Chondrocyte (in vitro differentiated cells): ENCODE measurements at regions not wholly inside any gene's neighbourhood (a gene's known extent, or its start where the extent isn't known, plus 50 kb on each side); places are given as distances from the start of the nearest gene placed in this dataset.
"Not testable (repeated sequence)": the region's sequence is repeated elsewhere in the genome, so short reads cannot be mapped to it uniquely, and the experiment has no call there.

Experiments
- DNase-seq: peaks from one replicate; pipeline ENCODE4 v3.0.0; 2021; ENCODE audit warnings: mixed read lengths, low spot score
- H3K27ac Mint-ChIP-seq: one replicate; pipeline ENCODE4 v1.8.0; 2021; ENCODE audit warnings: mild to moderate bottlenecking, moderate library complexity, mixed read lengths; ENCODE audit not compliant: unreplicated experiment
- H3K27me3 Mint-ChIP-seq: 2 replicates; pipeline ENCODE4 v1.8.0; 2021; ENCODE audit warnings: low read depth, mixed read lengths
- H3K36me3 Mint-ChIP-seq: 2 replicates; pipeline ENCODE4 v1.8.0; 2021; ENCODE audit warnings: low read depth, mixed read lengths
- H3K4me1 Mint-ChIP-seq: 2 replicates; pipeline ENCODE4 v1.8.0; 2021; ENCODE audit warnings: low read depth, mild to moderate bottlenecking, mixed read lengths
- H3K4me3 Mint-ChIP-seq: one replicate; pipeline ENCODE4 v1.8.0; 2021; ENCODE audit warnings: mild to moderate bottlenecking, moderate library complexity, mixed read lengths; ENCODE audit not compliant: unreplicated experiment
- H3K9me3 Mint-ChIP-seq: 2 replicates; pipeline ENCODE4 v1.8.0; 2021; ENCODE audit warnings: low read depth, mixed read lengths
- TF ChIP-seq, protein P1 (sequence below): fragments of 200-600 bp; sonication (generic); IDR thresholded peaks from 2 replicates; pipeline ENCODE4 v1.5.0; 2021; ENCODE audit warnings: antibody characterized with exemption, mild to moderate bottlenecking, moderate library complexity

DNA sequence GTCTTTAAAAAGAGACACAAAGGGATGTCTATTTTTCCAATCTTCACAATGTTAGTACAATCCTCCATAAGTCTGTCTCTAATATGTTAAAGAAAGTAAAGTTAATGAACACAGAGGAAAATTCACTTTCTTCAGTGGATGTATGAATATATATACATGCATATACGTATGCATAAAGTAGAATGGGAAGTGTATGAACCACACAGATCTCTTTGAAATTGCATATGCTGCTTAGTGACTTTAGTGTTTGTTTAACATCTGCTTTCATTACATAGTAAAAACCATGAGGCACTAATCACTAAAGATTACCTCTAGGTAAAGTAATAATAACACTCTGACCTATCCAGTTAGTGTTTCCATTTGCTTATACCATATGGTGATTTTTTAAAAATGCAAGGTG, 451.2 kb downstream of the SEMA3D start:
- DNase-seq = no peak
- Mint-ChIP-seq H3K4me1 (peaks cover 9% of the 10 kb centered on the region), H3K36me3 (no peaks in the 10 kb centered on the region), H3K27ac (no peak overlapping the region), H3K27me3 (no peaks in the 10 kb centered on the region), H3K4me3 (no peak overlapping the region), H3K9me3 (peaks cover 9% of the 10 kb centered on the region)
- TF ChIP-seq, protein P1, sequence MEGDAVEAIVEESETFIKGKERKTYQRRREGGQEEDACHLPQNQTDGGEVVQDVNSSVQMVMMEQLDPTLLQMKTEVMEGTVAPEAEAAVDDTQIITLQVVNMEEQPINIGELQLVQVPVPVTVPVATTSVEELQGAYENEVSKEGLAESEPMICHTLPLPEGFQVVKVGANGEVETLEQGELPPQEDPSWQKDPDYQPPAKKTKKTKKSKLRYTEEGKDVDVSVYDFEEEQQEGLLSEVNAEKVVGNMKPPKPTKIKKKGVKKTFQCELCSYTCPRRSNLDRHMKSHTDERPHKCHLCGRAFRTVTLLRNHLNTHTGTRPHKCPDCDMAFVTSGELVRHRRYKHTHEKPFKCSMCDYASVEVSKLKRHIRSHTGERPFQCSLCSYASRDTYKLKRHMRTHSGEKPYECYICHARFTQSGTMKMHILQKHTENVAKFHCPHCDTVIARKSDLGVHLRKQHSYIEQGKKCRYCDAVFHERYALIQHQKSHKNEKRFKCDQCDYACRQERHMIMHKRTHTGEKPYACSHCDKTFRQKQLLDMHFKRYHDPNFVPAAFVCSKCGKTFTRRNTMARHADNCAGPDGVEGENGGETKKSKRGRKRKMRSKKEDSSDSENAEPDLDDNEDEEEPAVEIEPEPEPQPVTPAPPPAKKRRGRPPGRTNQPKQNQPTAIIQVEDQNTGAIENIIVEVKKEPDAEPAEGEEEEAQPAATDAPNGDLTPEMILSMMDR = no peak

DNA sequence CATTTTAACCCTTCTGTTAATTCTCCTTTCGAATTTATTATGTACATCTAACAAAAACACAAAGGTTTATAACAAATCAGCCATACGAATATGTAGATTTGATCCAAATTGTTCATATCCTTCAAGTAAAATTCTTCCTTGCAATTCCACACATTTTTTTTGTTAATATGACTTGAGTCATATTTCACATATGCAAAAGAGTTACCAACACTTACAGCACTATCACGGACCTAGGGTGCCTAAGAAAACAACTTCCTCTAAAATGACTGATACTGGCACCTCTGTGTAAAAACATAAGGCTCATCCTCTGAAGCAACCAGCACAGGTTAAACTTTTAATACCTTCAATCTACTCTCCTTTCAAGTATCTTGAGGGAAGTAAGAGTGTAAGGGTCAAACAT, 451.8 kb downstream of the SEMA3D start:
- TF ChIP-seq, protein P1 = no peak
- Mint-ChIP-seq H3K36me3 (no peaks in the 10 kb centered on the region), H3K27me3 (no peaks in the 10 kb centered on the region), H3K27ac (no peak overlapping the region), H3K9me3 (peaks cover 9% of the 10 kb centered on the region), H3K4me3 (no peak overlapping the region), H3K4me1 (peaks cover 9% of the 10 kb centered on the region)
- no peak for DNase-seq

DNA sequence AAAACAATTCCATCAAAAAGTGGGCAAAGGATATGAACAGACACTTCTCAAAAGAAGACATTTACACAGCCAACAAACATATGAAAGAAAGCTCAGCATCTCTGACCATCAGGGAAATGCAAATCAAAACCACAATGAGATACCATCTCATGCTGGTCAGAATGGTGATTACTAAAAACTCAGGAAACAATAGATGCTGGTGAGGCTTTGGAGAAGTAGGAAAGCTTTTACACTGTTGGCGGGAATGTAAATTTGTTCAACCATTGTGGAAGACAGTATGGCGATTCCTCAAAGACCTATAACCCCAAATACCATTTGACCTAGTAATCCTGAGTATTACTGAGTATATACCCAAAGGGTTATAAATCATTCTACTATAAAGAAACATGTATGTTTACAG, 452.9 kb downstream of the SEMA3D start:
- not testable (repeated sequence) for H3K27me3 Mint-ChIP-seq, DNase-seq, H3K9me3 Mint-ChIP-seq, H3K4me3 Mint-ChIP-seq, H3K36me3 Mint-ChIP-seq, H3K27ac Mint-ChIP-seq
- H3K4me1 Mint-ChIP-seq = peaks cover 20% of the 10 kb centered on the region

DNA sequence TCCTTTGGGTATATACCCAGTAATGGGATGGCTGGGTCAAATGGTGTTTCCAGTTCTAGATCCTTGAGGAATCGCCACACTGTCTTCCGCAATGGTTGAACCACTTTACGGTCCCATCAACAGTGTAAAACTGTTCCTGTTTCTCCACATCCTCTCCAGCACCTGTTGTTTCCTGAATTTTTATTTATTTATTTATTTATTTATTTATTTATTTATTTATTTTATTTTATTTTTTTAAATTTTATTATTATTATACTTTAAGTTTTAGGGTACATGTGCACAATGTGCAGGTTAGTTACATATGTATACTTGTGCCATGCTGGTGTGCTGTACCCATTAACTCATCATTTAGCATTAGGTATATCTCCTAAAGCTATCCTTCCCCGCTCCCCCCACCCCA, 456.0 kb downstream of the SEMA3D start:
- H3K9me3 Mint-ChIP-seq = peaks cover 31% of the 10 kb centered on the region

DNA sequence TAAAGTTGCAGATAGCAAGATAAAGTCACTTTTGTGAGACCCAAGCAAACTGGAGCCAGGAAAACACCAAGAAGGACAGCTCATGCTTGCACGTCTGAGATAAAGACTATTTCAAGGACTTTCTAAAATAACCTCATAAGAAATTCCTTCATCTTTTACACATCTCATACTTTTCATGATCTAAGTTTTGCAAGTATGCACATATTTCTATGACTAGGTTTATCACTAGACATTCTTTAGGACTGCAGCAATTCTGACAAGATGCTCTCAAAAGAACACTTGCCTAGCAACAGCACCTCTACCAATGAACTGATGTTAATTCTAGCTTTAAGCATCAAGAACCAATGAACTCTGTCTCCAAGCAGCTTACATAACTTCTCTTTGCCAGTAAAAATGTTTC, 457.6 kb downstream of the SEMA3D start:
- TF ChIP-seq, protein P1 = no peak
- no peak overlapping the region for H3K4me3 Mint-ChIP-seq
- H3K27ac Mint-ChIP-seq = peak overlapping the region; percentile 51
- H3K4me1 Mint-ChIP-seq = peaks cover 18% of the 10 kb centered on the region
- peaks cover 11% of the 10 kb centered on the region for H3K36me3 Mint-ChIP-seq
- DNase-seq = no peak
- H3K27me3 Mint-ChIP-seq = no peaks in the 10 kb centered on the region
- peaks cover 45% of the 10 kb centered on the region for H3K9me3 Mint-ChIP-seq

More for the DNA sequence above, 456.0 kb downstream of the SEMA3D start:
- H3K4me3 Mint-ChIP-seq, H3K27ac Mint-ChIP-seq, DNase-seq, H3K36me3 Mint-ChIP-seq, H3K27me3 Mint-ChIP-seq: not testable (repeated sequence)
- H3K4me1 Mint-ChIP-seq = peaks cover 25% of the 10 kb centered on the region

DNA sequence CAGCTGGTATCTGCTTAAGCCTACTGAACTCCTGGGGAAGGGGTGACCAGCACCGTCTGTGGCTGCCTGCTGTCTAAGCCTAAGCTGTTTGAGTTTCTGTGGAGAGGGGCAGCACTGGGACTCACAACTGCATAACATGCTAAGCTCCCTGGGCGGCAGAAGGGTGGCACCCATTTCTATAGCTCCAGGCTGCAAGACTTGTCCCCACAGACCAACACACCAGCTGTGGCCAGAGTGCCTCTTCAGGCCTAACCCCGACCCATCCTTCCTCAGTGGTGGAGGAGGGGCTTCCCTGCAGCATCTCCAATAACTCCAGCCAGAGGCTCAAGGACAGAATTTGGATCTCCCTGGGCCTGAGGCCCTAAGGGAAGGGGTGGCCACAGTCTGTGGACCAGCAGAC, 464.1 kb downstream of the SEMA3D start:
- H3K9me3 Mint-ChIP-seq = peaks cover 36% of the 10 kb centered on the region
- no peak overlapping the region for H3K27ac Mint-ChIP-seq
- peaks cover 16% of the 10 kb centered on the region for H3K36me3 Mint-ChIP-seq
- H3K27me3 Mint-ChIP-seq = no peaks in the 10 kb centered on the region
- peaks cover 23% of the 10 kb centered on the region for H3K4me1 Mint-ChIP-seq
- TF ChIP-seq, protein P1 = no peak
- H3K4me3 Mint-ChIP-seq = no peak overlapping the region
- DNase-seq = no peak
